ENCODE measurements at regions not wholly inside any gene's neighbourhood (a gene's known extent, or its start where the extent isn't known, plus 50 kb on each side); places are given as distances from the start of the nearest gene placed in this dataset.

DNA sequence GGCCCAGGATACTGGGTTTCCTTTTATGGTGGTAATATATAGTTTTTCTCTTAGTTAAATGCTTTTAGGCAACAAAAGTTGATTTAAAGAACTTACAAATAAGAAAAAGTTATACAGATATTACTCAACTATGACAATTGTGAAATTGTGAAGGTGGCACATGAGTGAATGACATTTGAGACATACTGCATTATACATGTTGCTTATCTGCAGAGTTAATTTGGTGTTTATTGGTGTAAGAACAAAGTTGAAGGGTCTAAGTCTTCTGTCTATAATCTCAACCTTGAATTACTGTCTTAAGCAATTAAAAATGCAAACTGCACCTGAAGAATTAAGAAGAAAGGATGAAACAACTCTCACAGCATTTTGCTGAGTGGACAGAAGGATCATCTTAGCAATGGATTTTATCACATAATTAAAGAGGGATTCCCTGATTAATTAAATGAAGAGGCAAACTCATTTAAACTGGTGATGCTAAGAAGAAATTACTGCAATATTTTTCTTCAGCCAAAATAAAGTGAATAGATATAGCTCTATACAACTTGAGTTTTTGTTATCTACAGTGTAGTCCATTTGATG lies 298.9 kb upstream of the TGFBR2 start:
- CTCF ChIA-PET, result no interaction called here

DNA sequence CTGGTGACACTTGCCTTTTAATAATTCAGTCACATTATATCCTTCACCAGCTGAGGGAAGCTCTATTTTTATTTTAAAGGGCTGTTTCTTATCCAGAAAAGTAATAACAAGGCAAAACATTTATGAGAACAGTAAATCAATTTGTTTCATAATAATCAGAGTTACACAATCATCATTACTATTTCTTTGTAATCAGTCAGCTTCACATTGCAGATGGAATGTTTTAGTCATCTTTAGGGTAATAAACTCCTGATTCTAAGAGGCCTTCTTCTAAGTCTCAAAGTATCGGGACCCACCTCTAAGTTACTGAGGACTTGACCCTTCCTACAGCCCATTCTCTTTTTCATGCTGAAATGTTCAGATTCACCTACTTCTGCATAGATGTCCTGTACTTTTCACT lies 298.3 kb upstream of the TGFBR2 start:
- Histone ChIP-seq H3K27me3 (replicated peaks; ENCODE audit: control insufficient read depth, insufficient read depth, low read length) (no peaks in the 10 kb centered on the region), H3K4me1 (no peaks in the 10 kb centered on the region), H3K9me3 (peaks cover 12% of the 10 kb centered on the region; the same call in 1 of the 2 replicates), H3K36me3 (ENCODE audit: control insufficient read depth, insufficient read depth, low read length) (no peaks in the 10 kb centered on the region), H3K4me3 (ENCODE audit: low read depth, low read length) (no peak overlapping the region)
- ChIA-PET POLR2A (no interaction called here), CTCF (no interaction called here)
- no peak overlapping the region for H3K4me3 Mint-ChIP-seq (ENCODE audit: unreplicated experiment)
- H3K27ac Mint-ChIP-seq (ENCODE audit: unreplicated experiment), result no peak overlapping the region
- H3K36me3 Mint-ChIP-seq (ENCODE audit: insufficient read depth, unreplicated experiment), result no peaks in the 10 kb centered on the region
- H3K9me3 Mint-ChIP-seq (ENCODE audit: unreplicated experiment), result peaks cover 29% of the 10 kb centered on the region
- BruUV-seq (replicated peaks), result no TSS peak
- TF ChIP-seq, protein P1, sequence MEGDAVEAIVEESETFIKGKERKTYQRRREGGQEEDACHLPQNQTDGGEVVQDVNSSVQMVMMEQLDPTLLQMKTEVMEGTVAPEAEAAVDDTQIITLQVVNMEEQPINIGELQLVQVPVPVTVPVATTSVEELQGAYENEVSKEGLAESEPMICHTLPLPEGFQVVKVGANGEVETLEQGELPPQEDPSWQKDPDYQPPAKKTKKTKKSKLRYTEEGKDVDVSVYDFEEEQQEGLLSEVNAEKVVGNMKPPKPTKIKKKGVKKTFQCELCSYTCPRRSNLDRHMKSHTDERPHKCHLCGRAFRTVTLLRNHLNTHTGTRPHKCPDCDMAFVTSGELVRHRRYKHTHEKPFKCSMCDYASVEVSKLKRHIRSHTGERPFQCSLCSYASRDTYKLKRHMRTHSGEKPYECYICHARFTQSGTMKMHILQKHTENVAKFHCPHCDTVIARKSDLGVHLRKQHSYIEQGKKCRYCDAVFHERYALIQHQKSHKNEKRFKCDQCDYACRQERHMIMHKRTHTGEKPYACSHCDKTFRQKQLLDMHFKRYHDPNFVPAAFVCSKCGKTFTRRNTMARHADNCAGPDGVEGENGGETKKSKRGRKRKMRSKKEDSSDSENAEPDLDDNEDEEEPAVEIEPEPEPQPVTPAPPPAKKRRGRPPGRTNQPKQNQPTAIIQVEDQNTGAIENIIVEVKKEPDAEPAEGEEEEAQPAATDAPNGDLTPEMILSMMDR (IDR thresholded peaks at IDR 0.05; ENCODE audit: insufficient read depth in 1 of 2, low read depth in 1 of 2, low read length in 1 of 2, severe bottlenecking in 1 of 2, unreplicated experiment in 1 of 2), result no peak
- DNase-seq, result no peak
- no peaks in the 10 kb centered on the region for H3K27me3 Mint-ChIP-seq (ENCODE audit: insufficient read depth, unreplicated experiment)
- intact Hi-C loops (cut with micrococcal nuclease; ENCODE audit: unreplicated experiment), result no loop called here
- no peaks in the 10 kb centered on the region for H3K4me1 Mint-ChIP-seq (ENCODE audit: low read depth, unreplicated experiment)

More for the DNA sequence above, 298.9 kb upstream of the TGFBR2 start:
- intact Hi-C loops (cut with micrococcal nuclease; ENCODE audit: unreplicated experiment), result no loop called here
- H3K4me3 ChIP-seq (ENCODE audit: low read depth, low read length), result no peak overlapping the region
- H3K27me3 Mint-ChIP-seq (ENCODE audit: insufficient read depth, unreplicated experiment), result no peaks in the 10 kb centered on the region
- H3K4me1 Mint-ChIP-seq (ENCODE audit: low read depth, unreplicated experiment), result no peaks in the 10 kb centered on the region
- H3K4me1 ChIP-seq, result no peaks in the 10 kb centered on the region
- H3K36me3 Mint-ChIP-seq (ENCODE audit: insufficient read depth, unreplicated experiment), result no peaks in the 10 kb centered on the region
- H3K27ac Mint-ChIP-seq (ENCODE audit: unreplicated experiment), result no peak overlapping the region
- H3K36me3 ChIP-seq (ENCODE audit: control insufficient read depth, insufficient read depth, low read length), result no peaks in the 10 kb centered on the region
- no TSS peak for BruUV-seq (replicated peaks)
- H3K4me3 Mint-ChIP-seq (ENCODE audit: unreplicated experiment), result no peak overlapping the region
- TF ChIP-seq, protein P1 (IDR thresholded peaks at IDR 0.05; ENCODE audit: insufficient read depth in 1 of 2, low read depth in 1 of 2, low read length in 1 of 2, severe bottlenecking in 1 of 2, unreplicated experiment in 1 of 2), result no peak
- POLR2A ChIA-PET, result no interaction called here
- peaks cover 14% of the 10 kb centered on the region; the same call in 1 of the 2 replicates for H3K9me3 ChIP-seq
- H3K9me3 Mint-ChIP-seq (ENCODE audit: unreplicated experiment), result peaks cover 29% of the 10 kb centered on the region
- no peak for DNase-seq
- no peaks in the 10 kb centered on the region for H3K27me3 ChIP-seq (replicated peaks; ENCODE audit: control insufficient read depth, insufficient read depth, low read length)

DNA sequence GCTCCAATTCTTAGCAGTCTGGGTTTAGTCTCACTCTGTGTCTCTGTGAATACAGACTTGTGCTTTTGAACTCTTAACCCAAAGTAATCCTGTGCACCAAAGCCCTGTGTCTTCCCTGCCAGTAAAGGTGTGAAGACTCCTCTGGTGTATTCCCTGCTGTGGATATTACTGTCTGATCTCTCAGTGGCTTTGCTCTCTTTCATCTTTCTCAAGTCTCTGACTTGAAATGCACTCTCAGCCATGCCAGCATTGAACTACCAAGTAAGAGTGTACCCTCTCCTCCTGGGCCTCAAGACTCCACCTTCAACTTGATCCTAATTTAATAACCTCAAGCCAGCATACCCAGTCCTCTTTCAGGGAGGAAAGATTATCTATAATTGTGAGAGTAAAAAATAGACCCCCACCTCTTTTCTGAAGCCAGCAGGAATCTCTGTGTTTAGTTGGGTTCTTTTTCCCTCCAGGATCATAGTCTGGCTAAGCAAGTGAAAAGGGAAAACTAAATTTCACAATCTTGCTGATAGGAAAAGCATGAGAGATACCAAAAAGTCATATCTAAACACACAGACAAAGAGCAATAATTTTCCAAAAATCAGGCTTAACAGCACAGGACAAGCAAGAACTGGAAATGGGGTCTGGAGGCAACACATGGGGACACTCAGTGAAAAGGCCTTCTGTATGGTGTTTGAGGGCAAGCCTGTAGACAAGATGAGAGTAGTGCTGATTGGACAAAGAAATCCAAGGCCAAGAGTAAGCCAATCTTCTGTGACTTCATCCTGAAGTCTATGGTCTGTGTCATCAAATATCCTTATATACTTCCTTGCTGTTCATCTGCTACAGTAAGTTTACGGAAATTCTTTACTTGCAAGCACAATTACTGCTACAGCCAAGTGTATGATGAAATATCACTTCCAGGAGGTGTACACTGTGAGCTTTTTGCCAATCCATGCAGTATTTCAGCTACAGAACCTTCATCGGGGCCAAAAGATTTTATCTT lies 296.1 kb upstream of the TGFBR2 start:
- no TSS peak for BruUV-seq (replicated peaks)
- POLR2A ChIA-PET, result no interaction called here
- Histone ChIP-seq H3K27me3 (replicated peaks; ENCODE audit: control insufficient read depth, insufficient read depth, low read length) (no peaks in the 10 kb centered on the region), H3K4me3 (ENCODE audit: low read depth, low read length) (no peak overlapping the region), H3K9me3 (peaks cover 9% of the 10 kb centered on the region; the same call in 1 of the 2 replicates), H3K36me3 (ENCODE audit: control insufficient read depth, insufficient read depth, low read length) (no peaks in the 10 kb centered on the region), H3K4me1 (no peaks in the 10 kb centered on the region)
- CTCF ChIA-PET, result no interaction called here
- H3K27me3 Mint-ChIP-seq (ENCODE audit: insufficient read depth, unreplicated experiment), result no peaks in the 10 kb centered on the region
- TF ChIP-seq, protein P1 (IDR thresholded peaks at IDR 0.05; ENCODE audit: insufficient read depth in 1 of 2, low read depth in 1 of 2, low read length in 1 of 2, severe bottlenecking in 1 of 2, unreplicated experiment in 1 of 2), result no peak
- no peaks in the 10 kb centered on the region for H3K4me1 Mint-ChIP-seq (ENCODE audit: low read depth, unreplicated experiment)
- H3K9me3 Mint-ChIP-seq (ENCODE audit: unreplicated experiment), result peaks cover 17% of the 10 kb centered on the region
- no peaks in the 10 kb centered on the region for H3K36me3 Mint-ChIP-seq (ENCODE audit: insufficient read depth, unreplicated experiment)
- no peak overlapping the region for H3K4me3 Mint-ChIP-seq (ENCODE audit: unreplicated experiment)
- intact Hi-C loops (cut with micrococcal nuclease; ENCODE audit: unreplicated experiment), result no loop called here
- DNase-seq, result no peak
- no peak overlapping the region for H3K27ac Mint-ChIP-seq (ENCODE audit: unreplicated experiment)

All from Caco-2 (cell line).